Mucosa of rectum (tissue), 2 donors: ENCODE measurements at regions not wholly inside any gene's neighbourhood (a gene's known extent, or its start where the extent isn't known, plus 50 kb on each side); places are given as distances from the start of the nearest gene placed in this dataset.

Source experiments
- H3K27ac ChIP-seq, 2 donors: one replicate each; pipeline ENCODE4 v1.7.0; 2013; ENCODE audit warnings: inconsistent platforms in 2 of 2, low read depth in 2 of 2, low read length in 2 of 2
- H3K27me3 ChIP-seq, 2 donors: one replicate each; pipeline ENCODE4 v1.7.0; 2013; ENCODE audit warnings: low read length in 2 of 2; ENCODE audit not compliant: control insufficient read depth in 2 of 2, insufficient read depth in 2 of 2
- H3K36me3 ChIP-seq, 2 donors: one replicate each; pipeline ENCODE4 v1.7.0; 2013; ENCODE audit warnings: low read length in 2 of 2; ENCODE audit not compliant: control insufficient read depth in 2 of 2, insufficient read depth in 2 of 2
- H3K4me1 ChIP-seq, 2 donors: one replicate each; pipeline ENCODE4 v1.7.0; 2013; ENCODE audit warnings: low read length in 2 of 2, mild to moderate bottlenecking in 1 of 2; ENCODE audit not compliant: control insufficient read depth in 2 of 2, insufficient read depth in 2 of 2
- H3K4me3 ChIP-seq, 2 donors: one replicate each; pipeline ENCODE4 v1.7.0; 2013; ENCODE audit warnings: low read length in 2 of 2
- H3K9ac ChIP-seq, 2 donors: one replicate each; pipeline ENCODE4 v1.7.0; 2013; ENCODE audit warnings: low read length in 2 of 2, low read depth in 1 of 2, mild to moderate bottlenecking in 1 of 2
- H3K9me3 ChIP-seq, 2 donors: one replicate each; pipeline ENCODE4 v1.7.0; 2013; ENCODE audit warnings: low read length in 2 of 2; ENCODE audit not compliant: control insufficient read depth in 2 of 2
- donor health status: healthy.
- donor health status: Normal muscosa, but diverticular disease.

- H3K36me3 ChIP-seq, result no peaks in the 10 kb centered on the region
- no peaks in the 10 kb centered on the region for H3K27me3 ChIP-seq
- H3K27ac ChIP-seq, result no peak overlapping the region
- H3K4me3 ChIP-seq, result no peak overlapping the region
- peaks cover 0 to 6% of the 10 kb centered on the region in 2 donors for H3K4me1 ChIP-seq
- no peaks in the 10 kb centered on the region for H3K9me3 ChIP-seq
- H3K9ac ChIP-seq, result no peak overlapping the region
Observed at GRCh38 chr7:46009211-46009610, 88.1 kb upstream of the IGFBP3 start.

DNA sequence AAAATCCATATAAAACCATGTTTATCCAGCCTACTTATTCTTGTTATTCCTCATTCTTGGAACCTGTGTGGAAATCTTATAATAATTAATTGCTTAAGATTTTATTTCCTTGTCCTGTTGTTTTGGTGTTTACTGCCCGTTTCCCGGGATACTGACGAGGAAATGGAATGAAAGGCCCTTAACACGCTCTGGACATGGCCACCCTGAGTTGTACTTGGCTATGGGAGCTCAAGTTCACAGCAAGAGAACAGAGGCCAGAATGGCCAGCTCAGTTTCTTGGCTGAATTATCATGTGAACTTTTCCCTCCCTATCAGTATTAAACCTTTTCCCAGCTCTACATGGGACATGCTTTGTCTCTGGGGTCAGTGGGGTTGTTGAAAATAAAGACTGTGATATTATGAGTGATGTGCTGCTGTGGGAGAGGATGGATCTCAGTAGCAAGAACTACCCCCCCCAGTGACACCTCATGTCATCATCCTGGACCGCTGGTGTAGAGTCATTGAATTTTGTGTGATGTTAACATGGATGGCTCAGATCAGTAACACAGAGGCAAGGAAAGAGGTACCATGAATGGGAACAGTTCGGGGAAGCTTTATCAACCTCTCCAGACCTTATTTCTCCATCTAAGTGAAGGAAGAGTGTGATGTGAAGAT, 87.0 kb upstream of the IGFBP3 start:
- H3K36me3 ChIP-seq, result no peaks in the 10 kb centered on the region

GRCh38 chr7:46007194-46007593, 86.1 kb upstream of the IGFBP3 start:
- Histone ChIP-seq H3K27ac (no peak overlapping the region), H3K36me3 (no peaks in the 10 kb centered on the region), H3K4me3 (no peak overlapping the region), H3K27me3 (no peaks in the 10 kb centered on the region), H3K9ac (no peak overlapping the region), H3K9me3 (no peaks in the 10 kb centered on the region), H3K4me1 (peaks cover 0 to 6% of the 10 kb centered on the region in 2 donors)

More for the DNA sequence above, 87.0 kb upstream of the IGFBP3 start:
- H3K4me3 ChIP-seq, result no peak overlapping the region
- H3K27me3 ChIP-seq, result no peaks in the 10 kb centered on the region
- peaks cover 0 to 6% of the 10 kb centered on the region in 2 donors for H3K4me1 ChIP-seq
- H3K9ac ChIP-seq, result no peak overlapping the region
- peak overlapping the region in 1 of 2 donors; percentile 47 for H3K27ac ChIP-seq
- no peaks in the 10 kb centered on the region for H3K9me3 ChIP-seq

- H3K27ac ChIP-seq, result no peak overlapping the region
- H3K9me3 ChIP-seq, result no peaks in the 10 kb centered on the region
- H3K9ac ChIP-seq, result no peak overlapping the region
- H3K4me1 ChIP-seq, result peaks cover 0 to 6% of the 10 kb centered on the region in 2 donors
- no peaks in the 10 kb centered on the region for H3K27me3 ChIP-seq
- H3K4me3 ChIP-seq, result no peak overlapping the region
- H3K36me3 ChIP-seq, result no peaks in the 10 kb centered on the region
Observed at GRCh38 chr7:46006723-46007122, 85.7 kb upstream of the IGFBP3 start.

DNA sequence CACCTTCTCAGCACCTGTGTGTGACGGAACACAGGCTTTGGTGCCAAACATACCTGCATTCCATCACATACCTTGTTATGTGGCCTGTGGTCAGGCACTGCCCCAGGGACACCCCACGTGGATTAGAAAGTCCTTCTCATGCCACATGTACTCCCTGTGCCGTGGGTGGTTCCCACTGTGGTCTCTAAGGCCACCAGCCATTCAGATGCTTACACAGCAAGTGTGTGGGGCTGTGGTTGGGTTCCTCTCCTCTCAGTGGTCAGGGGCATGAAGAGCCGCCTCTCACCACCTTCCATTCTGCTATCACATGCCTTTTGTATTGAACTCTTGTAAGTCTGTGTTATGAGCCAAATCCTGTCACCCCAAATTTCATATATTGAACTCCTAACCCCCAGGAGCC, 85.1 kb upstream of the IGFBP3 start:
- H3K9me3 ChIP-seq, result no peaks in the 10 kb centered on the region
- H3K27ac ChIP-seq, result no peak overlapping the region
- H3K27me3 ChIP-seq, result no peaks in the 10 kb centered on the region
- H3K4me3 ChIP-seq, result no peak overlapping the region
- H3K36me3 ChIP-seq, result no peaks in the 10 kb centered on the region
- H3K4me1 ChIP-seq, result peaks cover 0 to 6% of the 10 kb centered on the region in 2 donors
- H3K9ac ChIP-seq, result no peak overlapping the region

DNA sequence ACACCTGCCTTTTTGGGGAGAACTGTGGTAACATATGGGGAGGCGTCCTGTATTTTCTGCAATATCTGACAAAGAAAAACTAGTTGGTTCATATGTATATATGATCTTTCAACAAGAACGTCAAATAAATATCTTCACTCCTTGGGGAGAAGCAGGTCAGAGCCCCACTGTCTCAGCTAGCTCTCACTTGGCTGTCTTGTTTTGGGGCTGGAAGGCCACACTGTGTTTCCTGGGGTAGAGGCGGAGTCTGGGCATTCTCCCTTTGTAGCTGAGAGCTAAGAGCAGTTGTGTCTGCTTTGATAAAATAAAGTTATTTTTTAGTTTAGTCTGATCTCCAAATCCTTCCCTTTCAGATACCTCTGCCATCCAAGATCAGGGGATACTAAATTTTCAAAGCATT, 83.9 kb upstream of the IGFBP3 start:
- Histone ChIP-seq H3K27me3 (no peaks in the 10 kb centered on the region), H3K9me3 (no peaks in the 10 kb centered on the region), H3K4me1 (peaks cover 0 to 6% of the 10 kb centered on the region in 2 donors), H3K4me3 (no peak overlapping the region), H3K36me3 (no peaks in the 10 kb centered on the region), H3K27ac (no peak overlapping the region), H3K9ac (no peak overlapping the region)

- Histone ChIP-seq H3K27ac (no peak overlapping the region), H3K27me3 (no peaks in the 10 kb centered on the region), H3K36me3 (no peaks in the 10 kb centered on the region), H3K4me1 (peaks cover 0 to 6% of the 10 kb centered on the region in 2 donors), H3K9ac (no peak overlapping the region), H3K9me3 (no peaks in the 10 kb centered on the region), H3K4me3 (no peak overlapping the region)
Observed at GRCh38 chr7:46003896-46004875, 83.1 kb upstream of the IGFBP3 start.

- Histone ChIP-seq H3K36me3 (no peaks in the 10 kb centered on the region), H3K27me3 (no peaks in the 10 kb centered on the region), H3K4me3 (no peak overlapping the region), H3K4me1 (peaks cover 0 to 3% of the 10 kb centered on the region in 2 donors), H3K9me3 (no peaks in the 10 kb centered on the region), H3K27ac (no peak overlapping the region), H3K9ac (no peak overlapping the region)
Observed at GRCh38 chr7:46003161-46003560, 82.1 kb upstream of the IGFBP3 start.

GRCh38 chr7:46000513-46000912, 79.4 kb upstream of the IGFBP3 start:
- Histone ChIP-seq H3K27ac (no peak overlapping the region), H3K9me3 (peaks cover 0 to 2% of the 10 kb centered on the region in 2 donors), H3K9ac (no peak overlapping the region), H3K36me3 (no peaks in the 10 kb centered on the region), H3K27me3 (no peaks in the 10 kb centered on the region), H3K4me1 (no peaks in the 10 kb centered on the region), H3K4me3 (no peak overlapping the region)

GRCh38 chr7:45999541-45999940, 78.5 kb upstream of the IGFBP3 start:
- no peak overlapping the region for H3K27ac ChIP-seq
- peaks cover 0 to 2% of the 10 kb centered on the region in 2 donors for H3K9me3 ChIP-seq

More at GRCh38 chr7:45999541-45999940, 78.5 kb upstream of the IGFBP3 start:
- Histone ChIP-seq H3K4me1 (no peaks in the 10 kb centered on the region), H3K27me3 (no peaks in the 10 kb centered on the region), H3K4me3 (no peak overlapping the region), H3K9ac (no peak overlapping the region), H3K36me3 (no peaks in the 10 kb centered on the region)
